ENCODE measurements at regions not wholly inside any gene's neighbourhood (a gene's known extent, or its start where the extent isn't known, plus 50 kb on each side); places are given as distances from the start of the nearest gene placed in this dataset.

- no peak for TF ChIP-seq CTCF (IDR thresholded peaks at IDR 0.05; ENCODE audit: borderline replicate concordance, extremely low read depth, low read length, poor library complexity, severe bottlenecking)
- no peak for TF ChIP-seq EZH2 (IDR thresholded peaks at IDR 0.05; ENCODE audit: borderline replicate concordance, low read depth, low read length, severe bottlenecking)
Measured at GRCh38 chr9:11064909-11065308, 452.1 kb upstream of the PTPRD start.
